ENCODE measurements at regions not wholly inside any gene's neighbourhood (a gene's known extent, or its start where the extent isn't known, plus 50 kb on each side); places are given as distances from the start of the nearest gene placed in this dataset.

GRCh38 chr2:181771356-181771755 lies 91.0 kb upstream of the NEUROD1 start:
- TF ChIP-seq CTCF (IDR thresholded peaks at IDR 0.05): no peak
- TF ChIP-seq POLR2A (IDR thresholded peaks at IDR 0.05): no peak
- TF ChIP-seq POLR2AphosphoS5 (IDR thresholded peaks at IDR 0.05): no peak
- TF ChIP-seq EP300 (IDR thresholded peaks at IDR 0.05): no peak

All from suprapubic skin (tissue), 4 donors.